ENCODE measurements at regions not wholly inside any gene's neighbourhood (a gene's known extent, or its start where the extent isn't known, plus 50 kb on each side); places are given as distances from the start of the nearest gene placed in this dataset.

DNA sequence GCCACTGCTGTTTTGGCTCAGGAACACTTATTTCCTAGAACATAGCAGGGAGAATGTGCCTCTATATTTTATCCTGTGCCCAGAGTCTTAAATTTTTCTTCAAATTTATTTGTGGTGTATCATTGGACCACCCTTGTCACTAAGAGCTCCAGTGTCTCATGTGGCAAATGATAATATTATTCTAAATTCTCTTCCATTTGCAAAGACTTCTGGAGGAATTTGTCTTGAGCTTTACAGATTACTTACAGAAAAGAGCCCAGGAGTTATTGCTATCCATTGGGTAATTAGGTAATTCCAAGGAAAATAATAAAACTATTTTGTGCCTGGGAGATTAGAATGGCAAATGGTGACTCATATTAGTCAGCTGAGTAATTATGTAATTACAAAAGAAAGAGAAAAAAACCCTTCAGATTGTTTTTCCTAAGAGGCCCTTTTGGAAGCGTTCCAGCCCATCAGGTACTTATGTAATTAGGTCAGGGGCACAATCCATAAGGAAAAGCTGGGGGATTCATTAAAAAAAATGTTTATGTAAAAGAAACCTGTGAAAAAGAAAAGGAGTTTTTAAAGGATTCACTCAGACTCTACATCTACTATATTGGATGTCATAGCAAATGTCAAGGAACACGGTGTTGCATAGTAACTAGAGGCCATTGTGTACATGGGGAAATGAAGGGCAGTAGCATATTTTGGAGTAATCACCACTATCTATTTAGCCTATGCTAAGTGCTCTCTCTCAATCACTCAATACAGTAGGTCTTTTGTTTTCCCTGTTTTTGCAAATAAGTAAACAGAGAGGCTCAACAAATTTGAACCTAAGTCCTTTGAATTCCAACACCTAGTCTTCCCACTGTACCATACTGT, 380.9 kb upstream of the RARB start:
- DNase-seq = no peak

GRCh38 chr3:25049304-25049703, 378.8 kb upstream of the RARB start:
- no peak for DNase-seq

DNA sequence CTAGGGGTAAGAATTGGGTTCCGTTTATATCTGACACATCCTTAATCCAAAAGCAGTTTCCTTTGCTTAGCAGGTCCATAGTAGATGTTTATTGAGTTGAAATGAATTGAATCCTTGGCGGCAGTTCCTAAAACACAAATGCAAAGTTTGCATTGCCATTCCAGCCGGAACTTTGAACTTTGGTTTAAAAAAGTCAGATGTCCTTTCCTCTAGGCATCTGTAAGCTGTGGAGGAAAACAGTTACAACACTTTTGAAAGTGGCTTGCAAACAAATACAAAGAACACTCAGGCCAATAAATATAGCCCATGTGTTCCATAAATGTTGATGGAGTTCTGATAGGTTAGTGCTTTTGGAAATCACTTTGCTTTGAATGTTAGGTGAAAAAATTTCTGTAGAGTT, 374.7 kb upstream of the RARB start:
- DNase-seq = no peak

- DNase-seq = no peak
These were observed 371.9 kb upstream of the RARB start for GRCh38 chr3:25056036-25056755.

GRCh38 chr3:25056803-25057351, 371.2 kb upstream of the RARB start:
- no peak for DNase-seq

DNA sequence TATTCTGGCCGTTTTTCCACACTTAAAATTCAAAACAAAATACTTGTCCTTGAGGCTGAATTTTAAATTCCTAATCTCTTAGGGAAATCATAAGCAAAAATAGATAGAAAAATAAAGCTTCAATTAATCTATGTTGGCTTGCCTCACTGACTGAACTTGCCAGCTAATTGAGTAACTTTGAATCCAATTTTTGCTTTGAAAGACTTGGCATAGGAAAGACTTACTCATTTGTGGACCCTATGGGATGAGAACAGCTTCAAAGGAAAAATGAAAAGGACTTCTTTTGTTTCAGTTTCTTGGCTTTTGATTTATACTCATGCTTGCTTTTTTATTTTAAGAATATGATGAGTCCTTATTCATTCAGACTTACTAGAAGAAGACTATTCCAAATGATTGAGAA, 370.7 kb upstream of the RARB start:
- no peak for DNase-seq

DNA sequence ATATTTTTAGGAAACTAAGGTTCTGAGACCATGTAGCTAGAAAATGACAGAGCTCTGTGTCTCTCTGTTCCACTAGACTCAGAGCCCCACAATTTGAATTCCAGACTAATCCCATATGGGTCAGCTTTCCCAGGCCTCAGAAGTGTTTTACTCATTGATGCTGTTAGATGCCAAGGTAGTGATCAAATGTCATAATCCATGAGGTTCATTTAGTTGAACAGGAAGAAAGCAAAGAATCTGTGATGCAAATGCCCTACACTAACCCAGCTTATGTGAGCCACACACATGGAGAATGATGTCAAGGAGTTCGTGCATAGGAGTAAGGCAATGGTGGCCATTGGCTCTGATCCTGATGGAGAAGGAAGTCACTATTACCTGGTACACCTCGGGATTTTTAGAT, 363.4 kb upstream of the RARB start:
- no peak for DNase-seq

DNA sequence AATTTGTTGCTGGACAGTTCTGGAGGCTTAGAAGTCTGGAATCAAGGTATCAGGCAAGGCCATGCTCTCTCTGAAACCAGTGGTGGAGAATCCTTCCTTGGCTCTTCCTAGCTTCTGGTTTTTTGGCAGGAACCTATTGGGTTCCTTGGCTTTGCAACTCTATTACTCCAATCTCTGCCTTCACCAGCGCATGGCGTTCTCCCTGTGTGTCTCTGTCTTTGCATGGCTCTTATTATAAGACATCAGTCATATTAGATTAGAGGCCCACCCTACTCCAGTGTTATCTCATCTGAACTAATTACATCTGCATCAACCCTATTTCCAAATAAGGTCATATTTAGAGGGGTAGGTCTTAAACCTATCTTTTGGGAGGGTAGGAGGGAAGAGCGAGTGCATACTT, 358.1 kb upstream of the RARB start:
- DNase-seq = no peak

DNA sequence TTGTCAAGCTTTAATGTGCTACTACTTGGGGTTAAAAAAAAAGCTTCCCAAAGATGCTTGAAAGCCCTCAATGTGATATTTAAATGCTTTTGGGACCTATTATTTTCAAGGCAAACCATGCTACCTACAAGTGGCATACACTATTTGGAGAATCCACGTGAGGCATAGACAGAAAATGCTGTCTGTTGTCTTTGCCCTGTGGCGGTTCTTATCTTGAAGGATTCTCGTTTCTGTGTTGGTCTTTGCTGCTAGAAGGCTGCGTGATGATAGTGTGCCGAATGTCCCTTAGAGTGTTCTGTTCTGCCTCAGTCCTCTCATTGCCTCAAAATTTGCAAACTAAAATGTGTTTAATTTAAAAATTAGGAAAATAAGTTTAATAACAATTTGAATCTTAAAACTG, 356.2 kb upstream of the RARB start:
- no peak for DNase-seq

DNA sequence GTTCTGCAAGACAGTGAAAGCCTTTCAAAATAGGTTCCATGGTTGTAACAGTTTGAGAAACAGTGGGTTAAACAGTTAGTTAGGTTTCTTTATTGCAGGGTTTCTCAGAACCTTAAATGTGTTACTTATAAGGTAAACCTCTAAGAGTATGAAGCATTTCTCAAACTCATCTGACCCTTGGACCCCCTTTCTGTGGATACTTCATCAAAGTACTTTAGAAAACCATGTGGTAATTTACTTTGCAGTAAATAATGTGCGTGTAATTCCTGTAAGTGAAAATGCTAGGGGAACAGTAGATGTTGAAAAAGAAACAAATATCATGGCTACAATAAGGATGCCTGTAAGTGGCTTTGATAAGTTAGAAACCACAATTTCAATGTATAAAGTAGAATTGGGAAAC, 354.6 kb upstream of the RARB start:
- no peak for DNase-seq

DNA sequence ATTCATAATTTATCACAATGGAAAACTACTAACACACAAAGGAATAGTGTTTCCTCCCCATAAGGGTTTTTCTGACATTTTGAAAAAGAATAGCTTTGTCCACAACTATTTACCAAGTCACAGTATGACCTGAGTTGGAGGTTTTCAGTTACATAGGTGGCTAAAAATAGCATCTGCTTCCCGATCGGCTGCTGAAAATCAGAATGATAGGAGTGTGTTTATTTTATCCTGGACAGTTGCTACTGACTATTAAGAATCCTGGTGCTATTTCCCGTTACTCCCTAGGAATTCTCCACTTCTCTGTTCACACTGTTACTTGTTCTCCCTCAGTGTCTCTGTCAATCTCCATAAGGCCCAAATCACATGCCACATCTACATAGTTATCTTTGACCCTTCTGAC, 353.9 kb upstream of the RARB start:
- DNase-seq = no peak

GRCh38 chr3:25080461-25080860, 347.6 kb upstream of the RARB start:
- DNase-seq = no peak

- no peak for DNase-seq
These were observed 344.0 kb upstream of the RARB start for GRCh38 chr3:25084016-25084415.

GRCh38 chr3:25086721-25087120, 341.3 kb upstream of the RARB start:
- no peak for DNase-seq

DNA sequence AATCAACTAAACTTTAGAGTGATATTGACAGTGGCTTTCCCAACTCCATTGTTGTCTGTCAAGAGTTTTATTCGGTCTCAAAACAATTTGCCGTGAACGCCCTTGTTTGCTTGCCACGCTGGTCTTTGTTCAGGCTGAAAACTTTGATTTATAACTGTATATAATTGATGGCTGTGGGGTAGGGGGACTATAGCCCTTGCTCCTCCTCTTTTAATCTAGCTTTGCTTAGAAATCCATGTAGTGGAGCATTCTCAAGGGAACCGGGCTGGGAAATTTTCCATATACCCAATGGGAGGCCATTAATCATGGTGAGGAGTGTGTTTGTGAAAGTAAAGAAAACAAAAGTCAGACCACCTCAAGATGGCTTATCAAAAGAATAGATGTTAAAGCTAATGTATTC, 339.8 kb upstream of the RARB start:
- DNase-seq = no peak

GRCh38 chr3:25090698-25091453, 337.2 kb upstream of the RARB start:
- DNase-seq = no peak

GRCh38 chr3:25091934-25092333, 336.1 kb upstream of the RARB start:
- DNase-seq = no peak

DNA sequence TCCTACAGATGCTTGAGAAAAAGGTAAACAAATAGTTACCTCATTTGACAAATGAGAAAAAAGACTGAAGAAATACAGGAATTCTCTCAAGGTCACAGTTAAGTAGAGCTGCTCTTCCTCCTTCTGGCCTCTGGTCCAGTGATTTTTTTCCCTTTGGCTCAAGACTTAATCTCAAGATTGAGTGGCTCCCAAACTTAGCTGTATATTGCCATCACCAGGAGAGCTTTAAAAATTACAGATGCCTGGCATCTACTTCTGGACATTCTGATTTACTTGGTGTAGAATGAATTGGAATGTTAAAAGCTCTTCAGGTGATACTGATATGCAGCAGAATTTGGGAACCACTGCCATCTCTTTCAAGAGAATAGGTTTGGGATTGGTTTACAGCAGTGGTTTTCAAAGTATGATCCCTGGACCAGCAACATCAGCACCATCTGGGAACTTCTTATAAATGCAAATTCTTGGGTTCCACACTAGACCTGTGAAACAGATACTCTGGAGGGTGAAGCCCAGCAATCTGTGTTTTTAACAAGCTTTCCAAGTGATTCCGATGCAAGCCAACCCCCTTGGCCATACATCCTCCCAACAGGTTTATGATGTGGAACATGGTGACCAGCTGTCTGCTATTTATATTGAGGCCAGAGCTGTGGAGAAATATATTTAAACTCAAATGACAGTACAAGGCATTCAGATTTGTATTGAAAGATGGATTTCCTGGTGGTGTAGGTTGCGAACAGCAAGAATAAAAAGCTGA, 333.0 kb upstream of the RARB start:
- DNase-seq = no peak

DNA sequence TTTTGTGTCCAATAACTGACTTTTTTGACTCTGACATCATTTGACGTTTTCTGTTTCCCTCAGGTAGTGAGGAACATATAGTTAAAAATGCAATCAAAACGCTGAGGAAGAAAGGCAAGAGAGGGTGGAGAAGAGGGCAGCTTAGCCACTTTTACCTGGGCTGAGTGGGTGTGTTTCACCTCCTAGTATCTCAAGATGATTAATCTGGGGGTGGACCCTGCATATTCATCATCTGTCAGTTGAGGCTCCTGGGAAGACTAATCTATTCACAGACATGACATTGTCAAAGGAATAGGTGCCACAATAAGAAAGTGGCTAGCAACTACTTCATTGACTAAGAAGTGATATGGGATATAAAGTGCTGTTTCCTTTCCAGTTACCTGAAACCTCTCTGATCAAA, 331.5 kb upstream of the RARB start:
- DNase-seq = no peak

GRCh38 chr3:25097023-25097422, 331.0 kb upstream of the RARB start:
- DNase-seq = no peak

- DNase-seq = no peak
These were observed 328.4 kb upstream of the RARB start for GRCh38 chr3:25099666-25100065.

GRCh38 chr3:25103391-25103790, 324.7 kb upstream of the RARB start:
- DNase-seq = no peak
